ENCODE measurements at regions not wholly inside any gene's neighbourhood (a gene's known extent, or its start where the extent isn't known, plus 50 kb on each side); places are given as distances from the start of the nearest gene placed in this dataset.

- no peak for DNase-seq
Observed at GRCh38 chr10:3231951-3232730, 59.6 kb upstream of the PITRM1 start.

DNA sequence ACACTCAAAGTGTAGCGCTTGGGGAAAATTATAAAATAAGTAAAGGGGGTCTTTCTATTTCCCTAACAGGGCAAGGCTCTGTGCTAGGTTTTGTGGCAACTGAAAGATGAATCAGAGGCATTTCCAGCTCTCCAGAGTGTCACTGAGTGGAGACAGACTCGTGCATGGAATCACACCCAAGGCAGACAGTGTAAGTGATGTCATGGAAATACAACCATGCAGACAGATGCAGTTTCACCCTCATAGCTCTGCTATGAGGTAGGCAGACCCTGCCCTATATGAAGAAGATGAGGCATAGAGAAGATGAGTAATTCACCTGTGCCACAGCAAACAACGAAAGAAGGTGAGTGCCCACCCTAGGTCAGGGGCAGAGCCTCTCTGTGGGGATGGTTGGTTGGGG is 57.2 kb upstream of the PITRM1 start:
- DNase-seq: no peak

DNA sequence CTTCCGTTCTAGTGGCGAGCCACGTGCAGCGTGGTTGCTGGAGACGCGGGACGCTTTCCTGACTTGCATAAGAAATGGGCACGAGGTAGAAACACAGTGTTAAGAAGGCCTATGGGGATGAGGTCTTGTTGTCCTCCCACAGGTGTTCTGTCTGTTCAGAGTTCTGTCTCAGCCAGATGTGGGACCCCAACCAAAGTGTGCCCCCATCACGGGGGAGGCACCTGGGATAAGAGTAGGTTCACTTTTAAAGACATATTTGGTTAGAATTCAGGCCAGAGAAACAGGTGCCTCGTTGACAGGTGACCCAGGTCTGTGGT is 56.0 kb upstream of the PITRM1 start:
- DNase-seq: no peak

- DNase-seq: no peak
Observed at GRCh38 chr10:3226960-3227744, 54.6 kb upstream of the PITRM1 start.

DNA sequence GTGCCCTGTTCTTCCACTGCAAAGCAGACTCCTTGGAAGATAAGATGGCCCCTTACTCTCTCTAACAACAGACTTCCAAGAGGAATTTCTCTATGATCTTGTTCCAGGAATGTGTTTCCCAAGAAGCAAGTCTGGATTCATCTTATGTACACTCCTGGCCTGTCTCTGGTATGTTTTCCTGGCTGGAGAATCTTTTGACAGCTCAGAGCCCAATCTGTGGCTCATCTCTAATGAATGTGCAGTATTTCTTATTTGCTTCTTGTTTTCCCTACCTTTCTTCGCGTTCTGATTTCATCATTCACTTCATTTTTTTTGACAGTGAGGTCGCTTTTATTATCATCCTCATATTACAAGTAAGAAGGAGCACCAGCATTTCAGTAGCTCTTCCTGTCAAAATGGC is 53.0 kb upstream of the PITRM1 start:
- no peak for DNase-seq

DNA sequence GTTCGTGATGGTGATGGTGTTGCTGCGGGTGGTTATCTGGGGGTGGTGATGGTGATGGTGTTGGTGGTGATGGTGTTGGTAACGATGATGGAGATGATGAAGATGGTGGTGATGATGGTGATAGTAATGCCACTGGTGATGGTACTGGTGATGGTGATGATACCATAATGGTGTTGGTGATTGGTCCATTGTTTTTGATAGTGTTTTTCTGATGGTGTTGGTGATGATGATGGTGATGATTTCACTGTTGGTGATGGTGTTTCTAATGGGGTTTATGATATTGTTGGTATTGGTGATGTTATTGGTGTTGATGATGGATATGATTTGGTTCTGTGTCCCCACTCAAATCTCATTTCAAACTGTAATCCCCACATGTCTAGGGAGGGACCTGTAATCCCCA is 51.7 kb upstream of the PITRM1 start:
- DNase-seq: no peak

DNA sequence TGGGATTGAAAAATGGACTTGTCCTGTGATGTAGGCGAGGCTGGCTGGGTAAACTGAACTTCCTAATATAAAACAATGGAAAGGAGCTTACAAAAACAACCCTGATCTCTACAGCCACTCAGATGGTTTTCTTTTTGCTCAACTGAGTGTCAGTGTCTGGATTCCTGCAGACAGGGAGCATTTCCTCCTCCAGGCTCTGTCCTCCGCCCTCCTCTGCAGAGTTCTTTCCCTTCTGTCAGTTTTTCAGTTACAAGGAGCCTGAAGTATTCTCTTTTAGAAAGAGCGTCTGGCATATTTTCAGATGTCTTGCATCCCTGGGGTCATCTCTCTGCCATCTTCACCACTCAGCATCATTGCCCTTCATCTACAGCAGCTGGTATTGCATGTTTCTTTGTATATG is 50.0 kb upstream of the PITRM1 start:
- DNase-seq: no peak

Data from hippocampal formation (tissue), 2 donors.